HG02678 (cell line): ENCODE measurements at regions not wholly inside any gene's neighbourhood (a gene's known extent, or its start where the extent isn't known, plus 50 kb on each side); places are given as distances from the start of the nearest gene placed in this dataset.
"Not testable (repeated sequence)": the region's sequence is repeated elsewhere in the genome, so short reads cannot be mapped to it uniquely, and the experiment has no call there.

Experiments used
- ATAC-seq: cut with Tn5 transposase; IDR thresholded peaks from one replicate; pipeline ENCODE4 v1.9.1; 2021; ENCODE audit warnings: mild to moderate bottlenecking, moderate library complexity; ENCODE audit not compliant: unreplicated experiment

DNA sequence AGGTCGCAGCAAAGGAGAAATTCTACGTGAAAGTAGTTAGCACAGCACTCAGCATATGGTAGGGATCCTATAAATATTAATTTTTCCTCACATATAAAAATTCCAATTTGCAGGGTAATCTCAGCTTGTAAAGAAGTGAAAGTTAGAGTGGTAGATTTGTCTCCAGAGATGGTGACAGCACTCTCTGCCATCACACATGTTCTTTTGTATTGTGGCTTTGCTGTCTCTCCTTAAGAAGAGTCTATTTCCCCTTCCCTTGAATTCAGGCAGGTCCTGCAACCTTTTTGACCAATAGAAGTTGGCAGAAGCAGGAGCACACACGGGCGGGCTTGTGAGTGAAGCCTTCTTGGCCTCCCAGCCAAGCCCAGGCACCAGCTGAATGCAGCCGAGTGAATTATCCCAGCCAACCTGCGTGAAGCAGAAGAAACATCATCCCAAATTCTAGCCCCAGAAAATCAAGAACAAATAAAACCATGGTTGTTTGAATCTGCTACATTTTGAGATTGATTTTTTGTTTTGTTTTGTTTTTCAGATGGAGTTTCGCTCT, 107.8 kb upstream of the COPS8 start:
- ATAC-seq: no peak

DNA sequence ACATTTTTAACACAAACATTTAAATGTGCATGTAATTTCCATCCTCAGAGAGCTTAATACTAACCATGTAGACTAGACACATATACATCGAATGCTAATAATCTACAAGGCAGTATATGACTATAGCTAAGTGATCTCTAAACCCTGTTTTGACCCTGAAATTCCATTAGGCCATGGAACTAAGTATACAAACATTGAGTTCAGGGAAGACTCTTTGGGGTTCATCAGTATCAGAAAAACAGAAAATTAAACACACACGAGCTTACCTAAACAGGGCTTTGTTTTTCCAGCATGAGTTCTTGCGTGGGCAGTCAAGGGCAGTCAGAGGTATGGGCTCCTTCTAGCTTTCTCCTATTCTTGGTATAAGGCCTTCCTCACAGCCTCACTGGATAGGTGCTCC, 106.0 kb upstream of the COPS8 start:
- ATAC-seq: no peak

DNA sequence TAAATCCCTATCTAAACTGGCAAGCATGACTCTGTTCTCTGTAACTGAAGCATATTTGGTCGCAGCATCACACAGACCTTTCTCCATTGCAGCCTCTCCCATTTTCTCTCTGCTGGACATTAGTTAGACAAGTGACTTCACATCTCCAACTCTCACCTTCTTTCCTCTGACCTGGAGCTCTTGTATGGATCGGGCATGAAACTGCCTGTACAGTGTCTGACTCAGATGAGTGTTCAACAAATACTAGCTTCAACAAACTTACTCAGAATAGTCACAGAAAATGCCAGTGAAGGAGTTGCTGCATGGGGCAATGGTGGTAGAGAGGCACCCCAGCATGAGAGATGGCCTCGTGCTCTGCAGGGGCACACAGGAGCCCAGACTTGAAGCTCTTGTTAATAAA, 104.7 kb upstream of the COPS8 start:
- no peak for ATAC-seq

DNA sequence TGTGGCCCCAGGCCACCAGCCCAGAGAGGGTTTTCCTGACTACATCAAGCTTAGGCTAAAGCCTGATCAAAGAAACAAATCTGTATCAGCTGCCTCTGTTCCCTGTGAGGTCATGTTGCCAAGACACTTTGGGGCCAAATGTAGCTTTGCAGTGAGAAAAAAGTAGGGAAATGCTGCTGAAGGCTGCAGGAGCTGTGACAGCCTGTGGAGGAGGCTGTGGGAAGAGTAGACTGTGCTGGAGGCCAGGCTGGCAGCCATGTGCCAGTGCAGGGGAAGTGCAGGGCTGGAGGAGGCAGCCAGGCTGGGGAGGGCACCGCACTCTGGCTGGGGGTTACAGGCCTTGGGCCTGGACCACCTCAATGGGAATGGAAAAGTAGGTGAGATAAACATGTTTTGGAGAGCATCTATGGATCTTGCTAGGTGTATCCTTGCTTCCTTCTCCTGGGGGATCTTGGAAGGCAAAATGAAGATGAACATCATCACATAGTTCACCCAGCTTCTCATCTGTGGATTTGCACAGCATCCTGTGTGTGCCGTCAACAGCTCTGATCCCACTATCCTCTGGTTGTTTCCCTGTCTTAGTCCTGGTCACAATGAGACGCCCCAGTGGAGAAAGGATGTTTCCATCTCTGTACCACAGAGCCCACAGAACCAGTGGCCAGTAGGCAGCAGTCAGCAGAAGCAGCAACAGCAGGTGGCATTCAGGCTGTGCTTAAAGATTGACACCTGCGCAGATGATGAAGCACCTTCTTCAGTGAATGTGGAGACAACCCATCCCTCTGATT, 103.8 kb upstream of the COPS8 start:
- ATAC-seq: no peak

DNA sequence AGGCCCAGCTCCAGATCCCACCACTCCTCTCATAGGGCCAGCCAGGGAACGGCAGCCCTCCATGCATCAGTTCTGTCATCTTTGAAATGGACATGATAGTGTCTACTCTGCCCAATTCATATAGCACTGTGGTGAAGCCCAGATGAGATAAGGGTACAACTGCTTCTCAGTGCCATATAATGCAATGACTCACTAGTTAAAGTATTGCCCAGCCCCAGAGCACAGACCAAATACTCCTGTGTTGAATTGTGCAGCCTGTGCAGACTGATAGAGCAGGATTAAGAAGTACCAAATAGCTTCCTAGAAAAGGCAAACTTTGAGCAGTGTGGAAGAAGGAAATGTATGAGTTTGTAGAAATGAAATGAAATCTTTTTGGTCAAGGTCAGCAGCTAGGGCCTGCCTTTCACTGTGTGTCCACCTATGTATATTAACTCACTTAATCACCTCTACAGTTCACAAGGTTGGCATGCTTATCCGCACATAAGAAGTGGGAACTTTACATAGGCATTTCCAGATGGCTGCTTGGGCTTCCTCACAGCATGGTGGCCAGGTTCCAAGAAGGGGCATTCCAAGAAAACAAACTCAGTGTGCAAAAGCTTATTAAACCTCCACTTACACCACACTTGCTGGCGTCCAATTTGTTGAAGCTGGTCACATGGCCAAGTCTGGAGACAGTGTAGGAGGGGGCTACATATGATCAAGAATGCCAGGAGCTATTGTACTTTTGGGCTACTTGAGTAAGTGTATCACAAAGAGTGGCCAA, 102.8 kb upstream of the COPS8 start:
- no peak for ATAC-seq

DNA sequence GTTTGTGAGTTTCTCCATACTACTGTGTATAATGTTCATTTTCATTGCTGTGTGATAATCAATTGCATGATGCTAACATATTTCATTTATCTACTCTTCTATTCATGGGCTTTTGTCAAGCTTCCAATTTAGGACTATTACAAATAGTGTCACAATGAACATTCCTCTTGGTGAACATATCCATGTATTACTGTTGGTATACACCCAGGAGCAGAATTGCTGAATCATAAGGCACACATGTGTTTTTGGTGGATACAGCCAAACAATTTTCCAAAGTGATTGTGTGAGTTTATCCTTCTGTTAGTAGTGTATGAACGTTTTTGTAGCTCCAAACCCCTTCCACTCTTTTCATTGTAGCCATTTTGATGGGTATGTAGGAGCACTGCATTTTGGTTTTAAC, 101.6 kb upstream of the COPS8 start:
- ATAC-seq: no peak

DNA sequence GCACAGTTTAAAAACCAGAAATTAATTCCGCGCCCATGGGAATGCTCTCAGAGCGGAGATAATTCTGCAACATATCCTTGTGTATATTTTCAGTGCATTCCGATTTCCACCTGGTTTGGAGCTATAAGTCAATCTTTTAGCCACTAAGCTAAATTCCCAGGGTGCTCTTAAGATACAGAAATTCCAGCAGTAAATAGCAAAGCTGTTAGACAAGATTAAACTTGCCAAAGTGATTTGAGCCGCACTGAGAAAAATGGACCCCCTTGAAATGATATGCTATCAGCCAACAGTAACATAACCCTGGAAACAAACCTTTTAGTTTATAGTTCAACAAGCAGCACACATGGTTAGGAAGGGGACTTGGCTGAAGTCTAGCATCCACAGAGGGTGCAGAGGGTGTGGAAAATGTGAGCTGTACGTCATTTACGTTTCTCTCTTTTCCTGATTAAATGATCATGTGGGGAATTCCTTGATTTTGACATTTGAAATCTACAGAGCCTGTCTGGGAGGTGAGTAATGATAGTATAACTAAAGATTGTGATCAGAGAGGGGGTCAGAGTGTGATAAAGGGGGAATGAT, 99.8 kb upstream of the COPS8 start:
- no peak for ATAC-seq

DNA sequence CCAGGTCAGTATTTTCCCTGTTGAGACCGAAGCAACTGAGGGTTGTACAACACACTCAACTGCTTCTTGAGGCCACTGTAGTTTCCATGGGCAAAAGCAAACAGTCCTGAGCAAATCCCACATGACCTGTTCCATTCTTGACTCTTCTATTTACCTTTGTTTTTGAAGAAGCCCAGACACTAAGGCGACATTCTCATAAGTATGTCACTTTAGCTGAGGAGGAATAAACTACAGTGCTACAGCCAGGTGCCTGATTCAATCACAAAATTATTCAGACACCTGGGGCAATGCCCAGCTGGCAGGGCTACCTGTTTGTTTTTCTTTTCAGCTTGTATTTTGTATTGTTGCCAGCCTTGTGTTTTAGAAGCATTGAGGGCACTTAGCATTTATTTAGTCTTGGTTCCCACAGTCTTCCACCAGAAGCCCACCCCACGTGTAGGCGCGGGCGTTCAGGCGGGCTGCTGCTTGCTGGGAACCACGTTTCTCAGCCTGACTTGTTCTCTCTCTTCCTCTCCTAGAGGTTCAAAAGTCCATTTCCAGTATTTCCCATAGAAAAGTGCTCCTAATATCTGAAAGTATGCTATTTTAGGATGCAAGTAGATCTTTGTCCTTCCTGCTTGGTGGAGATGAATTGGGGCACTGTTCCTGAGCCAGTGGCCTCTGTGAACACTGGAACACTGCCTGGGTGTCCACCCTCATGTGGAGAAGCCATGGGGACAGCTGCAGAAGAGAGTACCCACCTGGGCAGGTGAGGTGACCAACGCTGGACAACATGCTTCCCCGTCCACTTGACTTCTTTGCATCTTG, 99.0 kb upstream of the COPS8 start:
- ATAC-seq: no peak

DNA sequence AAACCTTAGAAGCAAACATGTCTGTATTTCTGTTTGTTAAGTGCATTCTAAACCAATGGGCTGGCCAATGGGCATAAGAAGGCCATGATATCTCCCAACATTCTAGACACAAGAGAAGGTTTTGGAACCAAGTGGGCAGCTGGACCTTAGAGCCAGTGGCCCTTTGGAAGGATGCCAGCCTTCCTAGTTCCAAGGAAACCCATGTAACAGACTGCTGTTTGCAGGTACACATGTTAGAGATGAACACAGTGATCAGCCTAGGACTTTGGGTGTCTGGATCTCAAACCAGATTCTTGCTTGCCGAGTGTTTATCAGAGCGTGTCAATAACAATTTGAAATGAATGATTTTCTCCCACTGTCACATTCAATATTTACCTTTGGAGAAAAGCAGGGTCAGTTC, 97.5 kb upstream of the COPS8 start:
- no peak for ATAC-seq

DNA sequence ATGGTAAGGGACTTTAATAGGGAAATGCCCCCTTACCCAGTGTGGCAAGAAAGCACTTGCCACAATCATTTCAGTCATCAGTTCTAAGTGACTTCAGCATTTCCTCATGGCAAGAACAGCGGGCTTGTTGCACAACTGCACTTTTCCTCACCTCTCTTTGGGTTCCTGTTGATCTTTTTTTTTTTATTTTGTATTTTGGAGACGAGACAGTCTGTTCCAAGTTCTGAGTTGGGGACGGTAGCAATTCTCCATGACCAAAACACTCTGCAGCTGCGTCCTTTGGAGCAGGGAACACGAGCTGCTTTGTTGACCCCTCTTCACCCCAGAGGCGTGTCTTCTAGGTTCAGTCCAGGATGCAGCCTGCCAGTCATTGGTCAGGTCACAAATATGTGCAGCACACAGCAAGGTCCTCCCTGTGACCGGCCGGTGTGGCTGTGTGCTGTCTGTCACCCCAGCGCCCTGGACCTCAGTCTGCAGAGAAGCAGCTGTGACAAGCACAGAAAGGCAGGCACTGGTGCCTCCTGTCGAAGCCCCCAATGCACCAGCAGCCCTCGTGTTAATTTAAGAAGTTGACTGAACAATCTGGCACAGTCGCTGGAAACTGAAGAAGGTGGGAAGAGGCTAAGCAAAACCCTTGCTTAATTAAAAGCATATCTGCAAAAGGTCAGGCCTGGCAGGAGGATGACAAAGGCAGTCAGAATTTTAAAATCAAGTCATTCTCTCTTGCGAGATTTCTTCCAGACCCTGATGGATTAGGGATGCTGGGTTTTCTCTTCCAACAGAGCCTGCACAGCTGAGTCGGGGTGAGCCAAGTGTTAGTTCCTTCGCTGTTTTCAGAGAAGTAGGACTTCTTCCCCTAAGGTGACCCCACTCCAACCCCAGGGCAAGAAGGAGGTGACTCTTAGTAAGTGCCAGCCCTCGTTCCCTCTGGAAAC, 96.7 kb upstream of the COPS8 start:
- ATAC-seq: no peak

DNA sequence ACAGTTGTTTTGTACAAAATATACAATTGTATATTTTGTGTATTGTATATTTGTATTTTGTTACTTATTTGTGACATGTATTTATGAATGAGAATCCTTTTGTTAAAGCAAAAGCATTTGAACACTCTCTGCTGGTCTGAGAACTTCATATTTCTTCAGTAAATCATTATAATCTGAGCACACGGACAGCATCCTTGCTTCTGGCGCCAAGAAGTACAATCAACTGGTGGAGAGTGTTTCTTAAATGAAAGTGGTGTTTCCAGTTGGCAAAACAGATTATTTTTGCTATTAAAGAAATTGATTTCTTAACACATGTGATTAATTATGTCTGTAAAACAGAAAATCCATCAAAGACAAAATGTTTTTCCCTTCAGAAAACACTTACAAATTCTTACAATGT, 95.1 kb upstream of the COPS8 start:
- ATAC-seq: no peak

DNA sequence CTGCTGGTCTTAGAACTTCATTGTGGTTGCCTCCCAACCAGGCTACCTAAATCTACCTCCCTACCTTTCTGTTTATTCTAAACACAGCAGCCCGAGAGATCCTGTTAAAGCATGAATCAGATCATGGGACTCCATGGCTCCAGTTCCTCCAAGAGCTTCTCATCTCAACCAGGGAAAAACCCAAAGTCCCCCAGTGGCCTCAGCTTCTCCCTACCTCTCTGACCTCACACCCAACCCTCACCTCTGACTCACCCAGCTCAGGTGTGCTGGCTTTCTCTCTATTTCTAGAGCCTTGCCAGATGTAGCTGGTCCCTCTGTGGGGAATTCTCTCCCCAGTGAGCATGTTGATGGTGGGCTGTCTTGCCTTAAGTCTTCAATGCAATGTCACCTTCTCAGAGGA, 93.8 kb upstream of the COPS8 start:
- no peak for ATAC-seq

DNA sequence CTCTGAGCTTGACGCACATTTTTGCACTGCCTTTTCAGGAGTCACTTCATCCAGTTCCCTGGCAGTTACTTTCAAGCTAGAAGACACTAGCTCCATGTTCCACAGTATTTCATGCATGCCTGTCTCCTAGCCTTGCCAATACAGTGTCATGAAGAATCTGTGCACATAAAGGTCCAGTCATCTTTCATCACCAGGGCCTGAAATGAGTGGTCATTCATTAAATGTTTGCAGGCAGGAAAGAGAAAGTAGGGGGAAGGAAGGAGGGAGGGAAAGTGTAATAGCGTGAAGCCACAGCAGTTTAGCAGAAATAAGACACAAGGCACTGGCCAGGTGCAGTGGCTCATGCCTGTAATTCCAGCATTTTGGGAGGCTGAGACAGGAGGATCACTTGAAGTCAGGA, 92.4 kb upstream of the COPS8 start:
- ATAC-seq: no peak

DNA sequence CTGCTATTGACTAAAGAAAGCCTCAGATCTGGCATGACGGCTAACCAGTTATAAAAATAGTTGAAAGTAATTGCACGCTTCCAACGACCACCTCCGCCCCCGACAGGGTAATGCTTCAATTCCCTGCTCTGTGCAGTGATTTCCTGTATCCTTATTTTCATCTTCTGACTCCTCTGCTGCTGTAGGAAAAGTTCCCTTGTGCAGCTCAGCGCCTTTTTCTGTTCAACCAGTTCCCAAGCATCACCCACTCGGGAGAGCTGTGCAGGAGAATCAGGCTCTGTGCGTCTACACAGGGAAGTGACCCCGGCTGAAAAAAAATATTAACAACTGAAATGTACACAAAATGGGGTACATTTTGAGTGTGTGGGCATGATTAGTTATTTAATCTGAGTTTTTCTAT, 91.3 kb upstream of the COPS8 start:
- ATAC-seq: no peak

DNA sequence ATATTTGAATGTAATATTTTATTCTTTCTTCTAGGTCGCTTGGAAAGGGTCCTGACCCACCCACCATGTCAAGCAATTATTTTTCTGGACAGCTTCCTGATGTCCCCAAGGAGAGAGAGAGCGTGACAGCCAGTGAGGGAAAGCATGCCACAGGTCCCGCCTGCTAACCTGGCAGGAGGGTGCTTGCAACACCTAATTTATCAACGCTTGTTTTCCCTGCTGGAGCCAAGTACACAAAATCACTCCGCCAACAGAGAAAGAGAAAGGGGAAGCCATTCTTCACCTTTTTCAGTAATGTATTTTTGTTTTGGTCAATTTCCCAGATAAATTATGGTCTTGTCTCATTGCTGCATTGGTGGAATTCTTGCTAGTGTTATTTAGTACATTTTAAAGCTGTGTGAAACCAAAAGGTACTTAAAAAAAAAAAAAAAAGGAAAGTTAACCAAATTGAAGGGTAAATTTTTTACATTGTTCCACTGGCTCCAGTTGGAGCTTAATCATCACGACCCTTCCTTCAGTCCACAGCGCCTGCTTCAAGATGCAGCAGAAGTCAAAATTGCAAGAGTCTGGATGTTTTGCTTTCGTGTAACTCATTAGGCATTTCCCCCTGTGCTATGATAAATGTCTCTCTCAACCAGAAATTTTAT, 88.5 kb upstream of the COPS8 start:
- no peak for ATAC-seq

DNA sequence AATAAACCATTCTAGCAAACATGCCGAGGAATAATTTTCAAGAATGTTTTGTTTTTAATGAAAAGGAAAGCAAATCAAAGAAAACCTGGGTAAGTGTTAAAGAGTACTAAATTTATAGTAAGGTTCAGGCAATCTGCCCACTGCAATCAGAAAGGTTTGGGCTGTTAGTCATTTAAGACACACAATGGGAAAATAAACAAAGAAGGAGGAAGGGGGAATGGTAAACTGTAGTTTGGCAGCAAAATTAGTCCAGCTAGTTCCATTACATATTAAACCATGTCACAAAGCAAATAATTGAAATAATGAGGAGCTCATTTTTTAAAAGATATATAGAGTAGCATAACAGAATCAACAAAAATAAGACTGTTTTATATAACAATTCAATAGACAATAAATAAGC, 87.5 kb upstream of the COPS8 start:
- ATAC-seq: no peak

DNA sequence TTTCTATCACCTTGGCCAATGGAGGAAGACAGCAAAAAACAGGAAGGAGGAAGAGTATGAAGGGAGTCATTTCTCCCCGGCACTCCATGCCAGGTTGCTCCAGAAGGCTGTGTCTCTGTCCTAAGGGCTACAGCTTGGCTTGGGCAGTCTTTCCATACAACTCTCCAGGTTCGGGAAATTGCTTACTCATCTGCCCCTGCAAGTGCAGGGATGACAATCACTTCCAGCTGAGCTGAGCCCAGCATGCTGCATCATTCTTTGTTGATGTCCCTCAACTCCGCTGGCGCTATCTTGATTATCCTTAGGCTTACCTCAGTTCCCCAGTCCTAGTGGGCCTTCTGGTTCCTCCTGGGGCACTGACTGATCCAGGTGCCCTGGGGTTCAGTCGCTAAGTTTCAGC, 86.9 kb upstream of the COPS8 start:
- ATAC-seq: no peak

DNA sequence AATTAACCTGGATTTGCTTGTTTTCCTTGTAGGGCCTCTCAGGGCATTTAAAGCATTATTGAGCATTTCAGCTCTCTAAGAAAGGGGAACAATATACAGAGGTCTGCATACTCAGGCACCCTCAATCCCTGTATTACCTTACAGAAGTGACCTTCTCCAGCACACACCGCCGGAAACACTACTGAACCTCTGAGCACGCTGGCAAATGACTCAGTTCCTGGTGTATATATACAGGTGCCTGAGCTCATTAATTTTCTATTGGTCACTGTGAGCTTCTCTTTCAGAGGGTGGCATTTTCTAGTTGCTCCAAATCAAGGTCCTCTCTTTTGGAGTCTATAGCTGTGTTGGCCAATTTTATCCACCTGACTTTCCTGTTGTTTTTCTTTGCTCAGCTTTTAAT, 85.2 kb upstream of the COPS8 start:
- ATAC-seq: no peak

DNA sequence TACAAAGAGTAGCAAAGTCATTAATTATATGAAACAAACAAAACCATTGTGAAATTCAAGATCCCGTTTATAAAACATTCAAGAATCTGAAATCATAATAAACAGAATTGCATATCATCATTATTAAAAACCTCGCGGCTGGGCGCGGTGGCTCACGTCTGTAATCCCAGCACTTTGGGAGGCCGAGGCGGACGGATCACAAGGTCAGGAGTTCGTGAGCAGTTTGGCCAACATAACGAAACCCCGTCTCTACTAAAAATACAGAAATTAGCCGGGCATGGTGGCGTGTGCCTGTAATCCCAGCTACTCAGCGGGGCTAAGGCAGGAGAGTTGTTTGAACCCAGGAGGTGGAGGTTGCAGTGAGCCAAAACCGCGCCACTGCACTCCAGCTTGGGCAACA, 80.3 kb upstream of the COPS8 start:
- not testable (repeated sequence) for ATAC-seq
